IMR-90 (cell line): ENCODE measurements at regions not wholly inside any gene's neighbourhood (a gene's known extent, or its start where the extent isn't known, plus 50 kb on each side); places are given as distances from the start of the nearest gene placed in this dataset.

Source experiments
- ATAC-seq: fragments of 200-7000 bp; cut with Tn5 transposase; 2 replicates; pipeline ENCODE4 v1.9.1; 2020; ENCODE audit warnings: low read depth, mild to moderate bottlenecking, moderate library complexity
- BruUV-seq: library from RNA; stranded (reverse); fragments of 400-500 nt; replicated peaks from 2 replicates; lab custom pipeline; 2021; lab: Mats Ljungman, UMichigan
- CTCF ChIA-PET: fragments of 300-600 bp; formaldehyde crosslinking; extraction: SDS; loops from one replicate; lab custom pipeline; 2021; ENCODE audit warnings: antibody characterized with exemption; lab: Yijun Ruan, JAX
- POLR2A ChIA-PET: fragments of 300-600 bp; sonication (Branson Sonifier 250); formaldehyde crosslinking; loops from one replicate; lab custom pipeline; 2022; ENCODE audit warnings: antibody characterized with exemption; ENCODE audit not compliant: unreplicated experiment; lab: Charles Lee
- DNase-seq: peaks from one replicate; pipeline ENCODE4 v3.0.0; 2013
- H2AFZ ChIP-seq: replicated peaks from 2 replicates; pipeline ENCODE3; 2013; ENCODE audit warnings: low read length, mild to moderate bottlenecking; ENCODE audit not compliant: poor library complexity
- H2AK5ac ChIP-seq: 2 replicates; pipeline ENCODE4 v1.6.1; 2013; ENCODE audit warnings: low read depth, low read length, inconsistent platforms
- H2AK9ac ChIP-seq: replicated peaks from 2 replicates; pipeline ENCODE3; 2013; ENCODE audit warnings: mild to moderate bottlenecking, low read depth, low read length, moderate library complexity; ENCODE audit not compliant: poor library complexity
- H2BK120ac ChIP-seq: 2 replicates; pipeline ENCODE4 v1.6.1; 2013; ENCODE audit warnings: low read depth, low read length, inconsistent platforms
- H2BK15ac ChIP-seq: 3 replicates; pipeline ENCODE4 v1.6.1; 2013; ENCODE audit warnings: low read depth, low read length, inconsistent platforms
- H2BK20ac ChIP-seq: 2 replicates; pipeline ENCODE4 v1.6.1; 2013; ENCODE audit warnings: low read depth, mild to moderate bottlenecking, inconsistent platforms, low read length, moderate library complexity
- H2BK5ac ChIP-seq: 2 replicates; pipeline ENCODE4 v1.6.1; 2013; ENCODE audit warnings: mild to moderate bottlenecking, low read depth, low read length, inconsistent platforms; ENCODE audit not compliant: poor library complexity, severe bottlenecking
- H3K14ac ChIP-seq: replicated peaks from 2 replicates; pipeline ENCODE4 v1.6.1; 2013; ENCODE audit warnings: low read depth, low read length, inconsistent platforms
- H3K18ac ChIP-seq: 2 replicates; pipeline ENCODE4 v1.6.1; 2013; ENCODE audit warnings: low read depth, low read length, control low read depth
- H3K23ac ChIP-seq: 2 replicates; pipeline ENCODE4 v1.6.1; 2013; ENCODE audit warnings: low read depth, low read length, inconsistent platforms
- H3K27ac ChIP-seq: 2 replicates; pipeline ENCODE4 v1.5.1; 2013; ENCODE audit warnings: mild to moderate bottlenecking, control low read depth, low read length; ENCODE audit not compliant: insufficient read depth
- H3K27me3 ChIP-seq: 2 replicates; pipeline ENCODE4 v1.6.1; 2013; ENCODE audit warnings: low read length; ENCODE audit not compliant: control insufficient read depth, insufficient read depth
- H3K36me3 ChIP-seq: 2 replicates; pipeline ENCODE4 v1.6.1; 2013; ENCODE audit warnings: low read length, mixed read lengths; ENCODE audit not compliant: control insufficient read depth, insufficient read depth
- H3K4ac ChIP-seq: 2 replicates; pipeline ENCODE4 v1.6.1; 2013; ENCODE audit warnings: low read depth, low read length, inconsistent platforms
- H3K4me1 ChIP-seq: 2 replicates; pipeline ENCODE4 v1.6.1; 2013; ENCODE audit warnings: low read length, mixed read lengths; ENCODE audit not compliant: control insufficient read depth, insufficient read depth
- H3K4me2 ChIP-seq: 2 replicates; pipeline ENCODE4 v1.6.1; 2013; ENCODE audit warnings: low read depth, mild to moderate bottlenecking, control low read depth, low read length, moderate library complexity
- H3K4me3 ChIP-seq: 2 replicates; pipeline ENCODE4 v1.5.1; 2013; ENCODE audit warnings: low read depth, mild to moderate bottlenecking, control low read depth, low read length, moderate library complexity; ENCODE audit not compliant: insufficient read depth
- H3K56ac ChIP-seq: 2 replicates; pipeline ENCODE4 v1.6.1; 2013; ENCODE audit warnings: low read length, inconsistent platforms; ENCODE audit not compliant: insufficient read depth; ENCODE audit errors: extremely low read depth
- H3K79me1 ChIP-seq, 2 experiments: 2 replicates each; pipeline ENCODE4 v1.6.1; 2013; ENCODE audit warnings: low read length in 2 of 2, inconsistent platforms in 1 of 2, low read depth in 1 of 2
- H3K9ac ChIP-seq: 2 replicates; pipeline ENCODE4 v1.6.1; 2013; ENCODE audit warnings: low read depth, low read length, control low read depth
- H3K9me1 ChIP-seq: 2 replicates; pipeline ENCODE4 v1.6.1; 2013; ENCODE audit warnings: low read length, inconsistent platforms; ENCODE audit not compliant: insufficient read depth
- H3K9me3 ChIP-seq: 2 replicates; pipeline ENCODE4 v1.6.1; 2013; ENCODE audit warnings: low read length; ENCODE audit not compliant: control insufficient read depth, insufficient read depth
- H4K20me1 ChIP-seq: 2 replicates; pipeline ENCODE4 v1.6.1; 2013; ENCODE audit warnings: low read length, inconsistent platforms; ENCODE audit not compliant: insufficient read depth
- H4K5ac ChIP-seq: 2 replicates; pipeline ENCODE4 v1.6.1; 2013; ENCODE audit warnings: mild to moderate bottlenecking, low read depth, low read length, control low read depth
- H4K8ac ChIP-seq, 2 experiments: 2 replicates each; pipeline ENCODE4 v1.6.1; 2013; ENCODE audit warnings: low read depth in 2 of 2, low read length in 2 of 2, control low read depth in 1 of 2, inconsistent platforms in 1 of 2
- H4K91ac ChIP-seq: 2 replicates; pipeline ENCODE4 v1.6.1; 2013; ENCODE audit warnings: low read depth, low read length, inconsistent platforms; ENCODE audit not compliant: insufficient read depth
- MAZ ChIP-seq: IDR thresholded peaks from 2 replicates; pipeline ENCODE4 v1.6.1; 2012; ENCODE audit warnings: low read depth, mild to moderate bottlenecking, low read length, improper control_type of control experiment, moderate library complexity, borderline replicate concordance
- POLR2A ChIP-seq: IDR thresholded peaks from 2 replicates; pipeline ENCODE4 v1.6.1; 2012; ENCODE audit warnings: mild to moderate bottlenecking, low read depth, low read length
- WGBS, 2 experiments: methylation state at CpG; one replicate each; pipeline versions ENCODE4 v1.1.5 to v1.1.7; 2013; ENCODE audit warnings: missing lambda C conversion rate in 2 of 2; ENCODE audit not compliant: insufficient read length in 1 of 2; ENCODE audit errors: extremely low coverage in 2 of 2; 5-methylcytosine and 5-hydroxymethylcytosine counted together
- dilution Hi-C: fragments of 300-500 bp; cut with HindIII; formaldehyde crosslinking; loops from one replicate; pipeline ENCODE4 v1.14.3; 2018; ENCODE audit warnings: low sequenced_read_pairs; ENCODE audit not compliant: unreplicated experiment
- in situ Hi-C: fragments of 300-500 bp; cut with MboI; formaldehyde crosslinking; loops from 3 replicates; pipeline ENCODE4 v1.14.3; 2019; ENCODE audit warnings: low sequenced_read_pairs, inconsistent platforms, mixed read lengths
- intact Hi-C: fragments of 100-400 bp; cut with micrococcal nuclease; formaldehyde crosslinking; loops from 2 replicates; pipeline ENCODE4 v1.10.0; 2022

- in situ Hi-C loops: no loop called here
- no peak overlapping the region for H3K4me2 ChIP-seq
- ChIA-PET POLR2A (no interaction called here), CTCF (no interaction called here)
- TF ChIP-seq MAZ (no peak), POLR2A (no peak)
- H3K27ac ChIP-seq: no peak overlapping the region
- dilution Hi-C loops: no loop called here
- DNase-seq: no peak
- no CpG with 5 or more reads among the region's 1 CpG for WGBS, 2 experiments
- H3K14ac ChIP-seq: no peak overlapping the region
- intact Hi-C loops: no loop called here
- no peaks in the 10 kb centered on the region for H3K9me1 ChIP-seq
- H3K23ac ChIP-seq: no peak overlapping the region
- H4K5ac ChIP-seq: no peak overlapping the region
- no peak overlapping the region for H2AK9ac ChIP-seq
- no peak overlapping the region for H3K18ac ChIP-seq
- H3K4me3 ChIP-seq: no peak overlapping the region
- H3K79me1 ChIP-seq: no peaks in the 10 kb centered on the region
- no peaks in the 10 kb centered on the region for H4K20me1 ChIP-seq
- no peak for ATAC-seq
- no peak overlapping the region for H2BK5ac ChIP-seq
- H4K8ac ChIP-seq: no peak overlapping the region
- H3K9ac ChIP-seq: no peak overlapping the region
- H2BK120ac ChIP-seq: no peak overlapping the region
- H2BK20ac ChIP-seq: no peak overlapping the region
- 0 out of 2 replicates have a peak, but pooled peaks cover 2% of the 10 kb centered on the region for H3K4me1 ChIP-seq
- no peak overlapping the region for H2AFZ ChIP-seq
- no peaks in the 10 kb centered on the region for H3K27me3 ChIP-seq
- H3K56ac ChIP-seq: no peak overlapping the region
- no peak overlapping the region for H2BK15ac ChIP-seq
- no peak overlapping the region for H2AK5ac ChIP-seq
- peaks cover 2% of the 10 kb centered on the region for H3K9me3 ChIP-seq
- H3K4ac ChIP-seq: no peak overlapping the region
- no peak overlapping the region for H4K91ac ChIP-seq
- H3K36me3 ChIP-seq: no peaks in the 10 kb centered on the region
- no TSS peak for BruUV-seq
Measured at GRCh38 chr4:122540838-122541237, 80.0 kb downstream of the IL21 start.
